DOHH2 (cell line): ENCODE measurements at regions not wholly inside any gene's neighbourhood (a gene's known extent, or its start where the extent isn't known, plus 50 kb on each side); places are given as distances from the start of the nearest gene placed in this dataset.

ENCODE experiments used
- EZH2phosphoT487 ChIP-seq: fragments of 200-600 bp; sonication (generic); IDR thresholded peaks from 2 replicates; pipeline ENCODE4 v1.6.1; 2017; ENCODE audit warnings: borderline replicate concordance, mild to moderate bottlenecking, antibody characterized with exemption, low read length, moderate library complexity, mixed read lengths
- TF ChIP-seq, protein P1 (sequence below): fragments of 200-600 bp; sonication (generic); IDR thresholded peaks from one replicate; pipeline ENCODE4 v1.5.1; 2014; ENCODE audit warnings: antibody characterized with exemption, mild to moderate bottlenecking, low read depth, low read length; ENCODE audit not compliant: poor library complexity, severe bottlenecking

DNA sequence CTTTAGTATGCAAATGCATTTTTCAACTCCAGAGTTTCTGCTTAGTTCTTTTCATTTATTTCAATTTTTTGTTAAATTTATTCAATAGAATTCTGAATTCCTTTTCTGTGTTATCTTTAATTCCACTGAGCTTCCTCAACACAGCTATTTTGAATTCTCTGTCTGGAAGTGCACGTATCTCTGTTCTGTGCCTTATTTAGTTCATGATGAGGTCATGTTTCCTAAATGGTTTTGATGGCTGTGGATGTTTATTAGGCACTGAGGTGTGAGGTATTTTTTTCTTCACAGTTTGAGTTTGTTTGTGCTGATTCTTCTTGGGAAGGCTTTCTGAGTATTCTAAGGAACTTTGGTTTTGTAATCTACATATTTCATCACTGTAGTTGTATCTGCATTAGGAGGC lies 2042.8 kb upstream of the RAG2 start:
- TF ChIP-seq, protein P1, sequence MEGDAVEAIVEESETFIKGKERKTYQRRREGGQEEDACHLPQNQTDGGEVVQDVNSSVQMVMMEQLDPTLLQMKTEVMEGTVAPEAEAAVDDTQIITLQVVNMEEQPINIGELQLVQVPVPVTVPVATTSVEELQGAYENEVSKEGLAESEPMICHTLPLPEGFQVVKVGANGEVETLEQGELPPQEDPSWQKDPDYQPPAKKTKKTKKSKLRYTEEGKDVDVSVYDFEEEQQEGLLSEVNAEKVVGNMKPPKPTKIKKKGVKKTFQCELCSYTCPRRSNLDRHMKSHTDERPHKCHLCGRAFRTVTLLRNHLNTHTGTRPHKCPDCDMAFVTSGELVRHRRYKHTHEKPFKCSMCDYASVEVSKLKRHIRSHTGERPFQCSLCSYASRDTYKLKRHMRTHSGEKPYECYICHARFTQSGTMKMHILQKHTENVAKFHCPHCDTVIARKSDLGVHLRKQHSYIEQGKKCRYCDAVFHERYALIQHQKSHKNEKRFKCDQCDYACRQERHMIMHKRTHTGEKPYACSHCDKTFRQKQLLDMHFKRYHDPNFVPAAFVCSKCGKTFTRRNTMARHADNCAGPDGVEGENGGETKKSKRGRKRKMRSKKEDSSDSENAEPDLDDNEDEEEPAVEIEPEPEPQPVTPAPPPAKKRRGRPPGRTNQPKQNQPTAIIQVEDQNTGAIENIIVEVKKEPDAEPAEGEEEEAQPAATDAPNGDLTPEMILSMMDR, result no peak
- no peak for TF ChIP-seq EZH2phosphoT487
